IMR-90 (cell line): ENCODE measurements at regions not wholly inside any gene's neighbourhood (a gene's known extent, or its start where the extent isn't known, plus 50 kb on each side); places are given as distances from the start of the nearest gene placed in this dataset.
A peak's percentile ranks its signal among the peaks of the same experiment; 100 is the strongest.

Source experiments
- ATAC-seq: fragments of 200-7000 bp; cut with Tn5 transposase; 2 replicates; pipeline ENCODE4 v1.9.1; 2020; ENCODE audit warnings: low read depth, mild to moderate bottlenecking, moderate library complexity
- BruUV-seq: library from RNA; stranded (reverse); fragments of 400-500 nt; replicated peaks from 2 replicates; lab custom pipeline; 2021; lab: Mats Ljungman, UMichigan
- CTCF ChIA-PET: fragments of 300-600 bp; formaldehyde crosslinking; extraction: SDS; loops from one replicate; lab custom pipeline; 2021; ENCODE audit warnings: antibody characterized with exemption; lab: Yijun Ruan, JAX
- POLR2A ChIA-PET: fragments of 300-600 bp; sonication (Branson Sonifier 250); formaldehyde crosslinking; loops from one replicate; lab custom pipeline; 2022; ENCODE audit warnings: antibody characterized with exemption; ENCODE audit not compliant: unreplicated experiment; lab: Charles Lee
- DNase-seq: peaks from one replicate; pipeline ENCODE4 v3.0.0; 2013
- H2AFZ ChIP-seq: replicated peaks from 2 replicates; pipeline ENCODE3; 2013; ENCODE audit warnings: low read length, mild to moderate bottlenecking; ENCODE audit not compliant: poor library complexity
- H2AK5ac ChIP-seq: 2 replicates; pipeline ENCODE4 v1.6.1; 2013; ENCODE audit warnings: low read depth, low read length, inconsistent platforms
- H2AK9ac ChIP-seq: replicated peaks from 2 replicates; pipeline ENCODE3; 2013; ENCODE audit warnings: mild to moderate bottlenecking, low read depth, low read length, moderate library complexity; ENCODE audit not compliant: poor library complexity
- H2BK120ac ChIP-seq: 2 replicates; pipeline ENCODE4 v1.6.1; 2013; ENCODE audit warnings: low read depth, low read length, inconsistent platforms
- H2BK15ac ChIP-seq: 3 replicates; pipeline ENCODE4 v1.6.1; 2013; ENCODE audit warnings: low read depth, low read length, inconsistent platforms
- H2BK20ac ChIP-seq: 2 replicates; pipeline ENCODE4 v1.6.1; 2013; ENCODE audit warnings: low read depth, mild to moderate bottlenecking, inconsistent platforms, low read length, moderate library complexity
- H2BK5ac ChIP-seq: 2 replicates; pipeline ENCODE4 v1.6.1; 2013; ENCODE audit warnings: mild to moderate bottlenecking, low read depth, low read length, inconsistent platforms; ENCODE audit not compliant: poor library complexity, severe bottlenecking
- H3K14ac ChIP-seq: replicated peaks from 2 replicates; pipeline ENCODE4 v1.6.1; 2013; ENCODE audit warnings: low read depth, low read length, inconsistent platforms
- H3K18ac ChIP-seq: 2 replicates; pipeline ENCODE4 v1.6.1; 2013; ENCODE audit warnings: low read depth, low read length, control low read depth
- H3K23ac ChIP-seq: 2 replicates; pipeline ENCODE4 v1.6.1; 2013; ENCODE audit warnings: low read depth, low read length, inconsistent platforms
- H3K27ac ChIP-seq: 2 replicates; pipeline ENCODE4 v1.5.1; 2013; ENCODE audit warnings: mild to moderate bottlenecking, control low read depth, low read length; ENCODE audit not compliant: insufficient read depth
- H3K27me3 ChIP-seq: 2 replicates; pipeline ENCODE4 v1.6.1; 2013; ENCODE audit warnings: low read length; ENCODE audit not compliant: control insufficient read depth, insufficient read depth
- H3K36me3 ChIP-seq: 2 replicates; pipeline ENCODE4 v1.6.1; 2013; ENCODE audit warnings: low read length, mixed read lengths; ENCODE audit not compliant: control insufficient read depth, insufficient read depth
- H3K4ac ChIP-seq: 2 replicates; pipeline ENCODE4 v1.6.1; 2013; ENCODE audit warnings: low read depth, low read length, inconsistent platforms
- H3K4me1 ChIP-seq: 2 replicates; pipeline ENCODE4 v1.6.1; 2013; ENCODE audit warnings: low read length, mixed read lengths; ENCODE audit not compliant: control insufficient read depth, insufficient read depth
- H3K4me2 ChIP-seq: 2 replicates; pipeline ENCODE4 v1.6.1; 2013; ENCODE audit warnings: low read depth, mild to moderate bottlenecking, control low read depth, low read length, moderate library complexity
- H3K4me3 ChIP-seq: 2 replicates; pipeline ENCODE4 v1.5.1; 2013; ENCODE audit warnings: low read depth, mild to moderate bottlenecking, control low read depth, low read length, moderate library complexity; ENCODE audit not compliant: insufficient read depth
- H3K56ac ChIP-seq: 2 replicates; pipeline ENCODE4 v1.6.1; 2013; ENCODE audit warnings: low read length, inconsistent platforms; ENCODE audit not compliant: insufficient read depth; ENCODE audit errors: extremely low read depth
- H3K79me1 ChIP-seq, 2 experiments: 2 replicates each; pipeline ENCODE4 v1.6.1; 2013; ENCODE audit warnings: low read length in 2 of 2, inconsistent platforms in 1 of 2, low read depth in 1 of 2
- H3K9ac ChIP-seq: 2 replicates; pipeline ENCODE4 v1.6.1; 2013; ENCODE audit warnings: low read depth, low read length, control low read depth
- H3K9me1 ChIP-seq: 2 replicates; pipeline ENCODE4 v1.6.1; 2013; ENCODE audit warnings: low read length, inconsistent platforms; ENCODE audit not compliant: insufficient read depth
- H3K9me3 ChIP-seq: 2 replicates; pipeline ENCODE4 v1.6.1; 2013; ENCODE audit warnings: low read length; ENCODE audit not compliant: control insufficient read depth, insufficient read depth
- H4K20me1 ChIP-seq: 2 replicates; pipeline ENCODE4 v1.6.1; 2013; ENCODE audit warnings: low read length, inconsistent platforms; ENCODE audit not compliant: insufficient read depth
- H4K5ac ChIP-seq: 2 replicates; pipeline ENCODE4 v1.6.1; 2013; ENCODE audit warnings: mild to moderate bottlenecking, low read depth, low read length, control low read depth
- H4K8ac ChIP-seq, 2 experiments: 2 replicates each; pipeline ENCODE4 v1.6.1; 2013; ENCODE audit warnings: low read depth in 2 of 2, low read length in 2 of 2, control low read depth in 1 of 2, inconsistent platforms in 1 of 2
- H4K91ac ChIP-seq: 2 replicates; pipeline ENCODE4 v1.6.1; 2013; ENCODE audit warnings: low read depth, low read length, inconsistent platforms; ENCODE audit not compliant: insufficient read depth
- BHLHE40 ChIP-seq: fragments of 150-350 bp; IDR thresholded peaks from 2 replicates; pipeline ENCODE4 v1.6.1; 2016; ENCODE audit warnings: mild to moderate bottlenecking, low read depth, low read length
- CEBPB ChIP-seq: IDR thresholded peaks from 2 replicates; pipeline ENCODE4 v1.6.1; 2012; ENCODE audit warnings: low read depth, low read length, improper control_type of control experiment
- CTCF ChIP-seq: conservative IDR thresholded peaks from 2 replicates; pipeline ENCODE4 v1.5.1; 2012; ENCODE audit warnings: mild to moderate bottlenecking, low read depth, low read length, improper control_type of control experiment
- ELK1 ChIP-seq: fragments of 150-350 bp; IDR thresholded peaks from 2 replicates; pipeline ENCODE4 v1.6.1; 2016; ENCODE audit warnings: low read depth, mild to moderate bottlenecking, low read length, moderate library complexity, borderline replicate concordance
- USF2 ChIP-seq: fragments of 150-350 bp; IDR thresholded peaks from 2 replicates; pipeline ENCODE4 v1.6.1; 2017; ENCODE audit warnings: mild to moderate bottlenecking, antibody characterized with exemption, low read length, low read depth
- WGBS, 2 experiments: methylation state at CpG; one replicate each; pipeline versions ENCODE4 v1.1.5 to v1.1.7; 2013; ENCODE audit warnings: missing lambda C conversion rate in 2 of 2; ENCODE audit not compliant: insufficient read length in 1 of 2; ENCODE audit errors: extremely low coverage in 2 of 2; 5-methylcytosine and 5-hydroxymethylcytosine counted together
- dilution Hi-C: fragments of 300-500 bp; cut with HindIII; formaldehyde crosslinking; loops from one replicate; pipeline ENCODE4 v1.14.3; 2018; ENCODE audit warnings: low sequenced_read_pairs; ENCODE audit not compliant: unreplicated experiment
- in situ Hi-C: fragments of 300-500 bp; cut with MboI; formaldehyde crosslinking; loops from 3 replicates; pipeline ENCODE4 v1.14.3; 2019; ENCODE audit warnings: low sequenced_read_pairs, inconsistent platforms, mixed read lengths
- intact Hi-C: fragments of 100-400 bp; cut with micrococcal nuclease; formaldehyde crosslinking; loops from 2 replicates; pipeline ENCODE4 v1.10.0; 2022

- no peak for TF ChIP-seq CTCF
Measured at GRCh38 chr1:228860911-228861831, 125.9 kb downstream of the RHOU start (continued).

- Histone ChIP-seq H4K8ac (no peak overlapping the region), H3K14ac (no peak overlapping the region), H3K4me3 (no peak overlapping the region), H2BK5ac (no peak overlapping the region), H2AFZ (no peak overlapping the region), H3K9me3 (no peaks in the 10 kb centered on the region), H2AK9ac (no peak overlapping the region), H4K20me1 (no peaks in the 10 kb centered on the region), H3K4me2 (no peak overlapping the region), H2BK120ac (peak overlapping the region; percentile 22), H4K91ac (peak overlapping the region; percentile 15; the same call in 1 of the 2 replicates), H3K9me1 (no peaks in the 10 kb centered on the region; the same call in 1 of the 2 replicates), H4K5ac (no peak overlapping the region), H2BK20ac (0 out of 2 replicates have a peak overlapping the region, but pooled peaks have one; percentile 28), H3K4ac (0 out of 2 replicates have a peak overlapping the region, but pooled peaks have one; percentile 15), H2BK15ac (no peak overlapping the region), H3K27me3 (no peaks in the 10 kb centered on the region), H3K79me1 (no peaks in the 10 kb centered on the region), H3K56ac (no peak overlapping the region), H3K27ac (no peak overlapping the region), H3K23ac (no peak overlapping the region), H3K18ac (no peak overlapping the region), H3K36me3 (no peaks in the 10 kb centered on the region), H3K4me1 (peaks cover 16% of the 10 kb centered on the region; the same call in 1 of the 2 replicates), H2AK5ac (no peak overlapping the region), H3K9ac (no peak overlapping the region)
- intact Hi-C loops = no loop called here
- DNase-seq (peak; percentile 11), ATAC-seq (no peak)
- dilution Hi-C loops = no loop called here
- ChIA-PET POLR2A (no interaction called here), CTCF (interaction anchor here (0.6 kb wide), 1 partner anchor 10 kb away, joined by 5 read pairs; no protein-coding TSS in a partner anchor)
- in situ Hi-C loops = no loop called here
- WGBS, 2 experiments = no CpG with 5 or more reads among the region's 3 CpGs
- TF ChIP-seq USF2 (no peak), BHLHE40 (no peak), CEBPB (peak; percentile 51), ELK1 (no peak)
- BruUV-seq = no TSS peak
Measured at GRCh38 chr1:228861832-228862180, 126.5 kb downstream of the RHOU start.
